ENCODE measurements at regions not wholly inside any gene's neighbourhood (a gene's known extent, or its start where the extent isn't known, plus 50 kb on each side); places are given as distances from the start of the nearest gene placed in this dataset.

DNA sequence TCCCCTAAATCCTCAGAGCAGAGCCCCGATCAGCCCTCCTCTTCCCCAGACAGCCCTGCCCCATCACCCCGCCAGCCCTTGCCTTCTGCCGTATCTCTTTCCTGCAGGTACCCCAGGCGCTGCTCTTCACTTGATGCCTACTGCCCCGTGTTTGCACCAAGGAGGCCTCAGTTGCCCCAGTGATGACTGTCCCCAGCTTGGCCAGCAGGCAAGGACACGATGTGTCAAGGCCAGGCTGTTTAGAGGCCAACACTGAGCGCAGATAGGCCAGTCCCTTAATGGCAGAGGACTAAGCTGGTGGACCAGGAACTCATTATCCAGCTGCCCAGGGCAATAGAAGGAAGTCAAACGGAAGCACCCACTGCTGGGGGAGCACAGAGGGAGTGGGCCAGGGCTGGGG is 68.4 kb downstream of the CAMK2N1 start:
- H3K4me3 ChIP-seq: no peak overlapping the region
- H3K9me3 ChIP-seq: peaks cover 0 to 7% (median under 1%) of the 10 kb centered on the region in 3 donors
- intact Hi-C loops (cut with DNase I): no loop called here
- TF ChIP-seq POLR2A (IDR thresholded peaks at IDR 0.05): no peak
- TF ChIP-seq CTCF (IDR thresholded peaks at IDR 0.05): no peak
- no peaks in the 10 kb centered on the region for H3K36me3 ChIP-seq
- H3K27ac ChIP-seq: no peak overlapping the region
- DNase-seq: no peak
- H3K27me3 ChIP-seq: peaks cover 0 to 38% (median 0%) of the 10 kb centered on the region in 4 donors
- 69 to 79% methylated on average over 4 to 7 of the region's 8 CpGs for WGBS, 2 donors
- no peaks in the 10 kb centered on the region for H3K4me1 ChIP-seq

GRCh38 chr1:20416706-20417105 is 69.3 kb downstream of the CAMK2N1 start:
- H3K27me3 ChIP-seq: peaks cover 0 to 38% (median 0%) of the 10 kb centered on the region in 4 donors
- intact Hi-C loops (cut with DNase I): no loop called here
- H3K9me3 ChIP-seq: no peaks in the 10 kb centered on the region
- WGBS, 2 donors: 72 to 88% methylated on average over 2 to 3 of the region's 3 CpGs
- H3K36me3 ChIP-seq: no peaks in the 10 kb centered on the region
- TF ChIP-seq POLR2A (IDR thresholded peaks at IDR 0.05): no peak
- TF ChIP-seq CTCF (IDR thresholded peaks at IDR 0.05): no peak
- H3K4me3 ChIP-seq: no peak overlapping the region
- DNase-seq: no peak
- H3K27ac ChIP-seq: no peak overlapping the region
- no peaks in the 10 kb centered on the region for H3K4me1 ChIP-seq

DNA sequence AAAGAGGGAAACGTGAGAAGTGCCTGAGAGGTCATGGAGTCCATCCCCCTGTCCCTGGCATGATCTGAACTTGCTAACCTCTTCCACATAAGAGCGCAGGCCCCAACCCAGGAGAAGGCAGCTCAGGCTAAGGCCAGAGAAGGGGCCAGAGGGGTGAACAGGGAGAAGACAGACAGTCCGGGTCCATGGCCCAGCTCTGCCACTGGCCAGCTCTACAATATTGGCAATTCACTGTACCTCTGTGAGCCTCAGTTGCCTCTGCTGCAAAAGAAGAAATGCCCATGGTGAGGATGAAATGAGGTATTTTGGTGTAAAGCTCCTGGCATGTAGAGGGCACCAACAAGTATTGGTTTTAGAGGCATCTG is 72.3 kb downstream of the CAMK2N1 start:
- DNase-seq: no peak
- peaks cover 0 to 22% (median 0%) of the 10 kb centered on the region in 4 donors for H3K27me3 ChIP-seq
- no peak overlapping the region for H3K4me3 ChIP-seq
- H3K4me1 ChIP-seq: no peaks in the 10 kb centered on the region
- WGBS, 2 donors: 52 to 83% methylated on average over 2 to 3 of the region's 3 CpGs
- no peaks in the 10 kb centered on the region for H3K9me3 ChIP-seq
- H3K27ac ChIP-seq: no peak overlapping the region
- TF ChIP-seq CTCF (IDR thresholded peaks at IDR 0.05) (no peak), POLR2A (IDR thresholded peaks at IDR 0.05) (no peak)
- intact Hi-C loops (cut with DNase I): no loop called here
- no peaks in the 10 kb centered on the region for H3K36me3 ChIP-seq

GRCh38 chr1:20413136-20413775 is 72.8 kb downstream of the CAMK2N1 start:
- Histone ChIP-seq H3K27me3 (peaks cover 0 to 17% (median 0%) of the 10 kb centered on the region in 4 donors), H3K36me3 (no peaks in the 10 kb centered on the region), H3K4me3 (no peak overlapping the region), H3K27ac (no peak overlapping the region), H3K4me1 (no peaks in the 10 kb centered on the region), H3K9me3 (no peaks in the 10 kb centered on the region)
- no peak for DNase-seq
- 51 to 61% methylated on average over 10 to 11 of the region's 11 CpGs for WGBS, 2 donors
- intact Hi-C loops (cut with DNase I): no loop called here
- no peak for TF ChIP-seq POLR2A (IDR thresholded peaks at IDR 0.05)
- no peak for TF ChIP-seq CTCF (IDR thresholded peaks at IDR 0.05)

DNA sequence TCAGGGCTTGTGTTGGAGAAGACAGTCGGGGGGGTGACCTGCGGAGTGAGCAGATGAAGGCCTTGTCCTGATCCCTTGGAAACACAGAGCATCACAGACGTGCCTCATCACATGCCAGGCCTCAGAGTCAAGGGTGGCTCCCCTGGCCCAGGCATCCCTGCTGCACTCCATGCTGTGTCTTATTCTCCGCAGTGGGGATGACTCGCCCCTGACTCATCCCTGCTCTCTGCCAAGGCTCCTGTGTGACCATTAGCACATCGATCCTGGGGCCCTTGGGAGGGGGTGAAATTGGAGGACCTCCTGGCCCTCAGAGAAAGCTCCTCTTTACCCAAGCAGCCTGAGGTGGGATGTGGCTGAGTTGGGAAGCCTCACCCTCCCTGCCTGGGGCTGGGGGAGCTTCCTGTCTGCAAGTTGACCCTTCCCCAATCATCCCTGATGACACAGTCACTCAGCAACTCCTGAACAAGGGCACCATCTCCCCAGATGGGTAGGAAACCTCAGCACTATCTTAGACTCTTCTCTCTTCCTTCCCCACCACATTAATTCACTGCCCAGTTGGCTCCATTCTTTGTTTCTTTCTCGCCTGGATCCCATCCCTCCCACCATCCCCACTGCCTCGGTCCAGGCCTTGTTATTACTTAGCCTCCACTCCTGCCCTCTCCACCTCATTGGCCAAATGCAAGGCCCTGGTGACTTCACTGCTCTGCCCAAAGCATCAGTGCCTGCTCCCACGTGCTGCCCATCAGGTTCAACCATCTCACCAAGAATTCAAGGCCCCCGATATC is 74.6 kb downstream of the CAMK2N1 start:
- Histone ChIP-seq H3K4me3 (no peak overlapping the region), H3K4me1 (no peaks in the 10 kb centered on the region), H3K27ac (no peak overlapping the region), H3K9me3 (no peaks in the 10 kb centered on the region), H3K36me3 (no peaks in the 10 kb centered on the region), H3K27me3 (peaks cover 0 to 14% (median 0%) of the 10 kb centered on the region in 4 donors)
- DNase-seq: no peak
- TF ChIP-seq CTCF (IDR thresholded peaks at IDR 0.05): no peak
- WGBS, 2 donors: 54 to 72% methylated on average over 4 to 9 of the region's 10 CpGs
- intact Hi-C loops (cut with DNase I): no loop called here
